ENCODE measurements at regions not wholly inside any gene's neighbourhood (a gene's known extent, or its start where the extent isn't known, plus 50 kb on each side); places are given as distances from the start of the nearest gene placed in this dataset.

- peak; percentile 34 for TF ChIP-seq CTCF (IDR thresholded peaks at IDR 0.05; ENCODE audit: borderline replicate concordance, extremely low read depth, low read length, poor library complexity, severe bottlenecking)
- TF ChIP-seq EZH2 (IDR thresholded peaks at IDR 0.05; ENCODE audit: borderline replicate concordance, low read depth, low read length, severe bottlenecking) = no peak
Measured at GRCh38 chr14:66395300-66395699, 90.9 kb upstream of the CCDC196 start.
